ENCODE measurements at regions not wholly inside any gene's neighbourhood (a gene's known extent, or its start where the extent isn't known, plus 50 kb on each side); places are given as distances from the start of the nearest gene placed in this dataset.

- H3K9ac ChIP-seq (ENCODE audit: control insufficient read depth, insufficient read depth, low read length) = no peak overlapping the region
- no peak for TF ChIP-seq PRDM15 (CRISPR knock-in tag; IDR thresholded peaks at IDR 0.05)
- no peak for TF ChIP-seq RBBP5 (conservative IDR thresholded peaks at IDR 0.05)
- no peak for TF ChIP-seq ZBTB40 (IDR thresholded peaks at IDR 0.05; ENCODE audit: borderline replicate concordance)
- TF ChIP-seq NFIC (IDR thresholded peaks at IDR 0.05; ENCODE audit: low read depth, low read length) = no peak
- no peak for TF ChIP-seq NFXL1 (IDR thresholded peaks at IDR 0.05; ENCODE audit: borderline replicate concordance)
- no peak for TF ChIP-seq USF2 (IDR thresholded peaks at IDR 0.05; ENCODE audit: borderline replicate concordance, low read depth, low read length)
- TF ChIP-seq ELK1 (IDR thresholded peaks at IDR 0.05; ENCODE audit: low read depth, low read length) = no peak
- TF ChIP-seq POLR2AphosphoS2 (IDR thresholded peaks at IDR 0.05; ENCODE audit: low read depth, low read length) = no peak
- no peak for TF ChIP-seq NBN (IDR thresholded peaks at IDR 0.05)
- TF ChIP-seq ZNF687 (IDR thresholded peaks at IDR 0.05) = no peak
Observed at GRCh38 chr2:5343785-5344335, 348.3 kb upstream of the SOX11 start.

More at GRCh38 chr2:5343785-5344335, 348.3 kb upstream of the SOX11 start:
- Histone ChIP-seq H3K4me3 (no peak overlapping the region), H3K79me2 (ENCODE audit: control insufficient read depth, insufficient read depth, low read length) (no peaks in the 10 kb centered on the region), H2AFZ (ENCODE audit: control insufficient read depth, low read depth, low read length) (no peak overlapping the region), H3K4me2 (ENCODE audit: control insufficient read depth, insufficient read depth) (no peak overlapping the region), H3K27ac (ENCODE audit: control insufficient read depth, insufficient read depth) (no peak overlapping the region), H4K20me1 (ENCODE audit: control insufficient read depth, insufficient read depth) (no peaks in the 10 kb centered on the region), H3K9me3 (replicated peaks; ENCODE audit: control insufficient read depth, insufficient read depth, low read length) (no peaks in the 10 kb centered on the region), H3K27me3 (replicated peaks in 1 of 2; ENCODE audit: control insufficient read depth in 2 of 2, insufficient read depth in 2 of 2, low read length in 1 of 2) (no peaks in the 10 kb centered on the region), H3K36me3 (ENCODE audit: control insufficient read depth in 2 of 2, insufficient read depth in 2 of 2, low read length in 1 of 2) (no peaks in the 10 kb centered on the region), H3K4me1 (ENCODE audit: control insufficient read depth, insufficient read depth, low read length) (no peaks in the 10 kb centered on the region)
- 32% methylated on average over 6 of the region's 6 CpGs for WGBS (ENCODE audit: insufficient coverage, insufficient replicate concordance, low lambda C conversion rate, missing lambda C conversion rate)
- SMC1A ChIA-PET (ENCODE audit: uncharacterized antibody, unreplicated experiment) = interaction anchor here (1.1 to 1.5 kb wide), 2 partner anchors 21 to 1768 kb away, joined by 3 to 5 read pairs; no protein-coding TSS in a partner anchor
- DNase-seq (ENCODE audit: low read depth, low spot score) (no peak), FAIRE-seq (no peak), ATAC-seq (no peak)
- in situ Hi-C loops (cut with MboI) (no loop called here), intact Hi-C loops (cut with micrococcal nuclease; ENCODE audit: unreplicated experiment) (no loop called here)
- POLR2A ChIA-PET = no interaction called here
- BruUV-seq (replicated peaks) = no TSS peak
- RAD21 ChIA-PET (ENCODE audit: unreplicated experiment) = no interaction called here
- CTCF ChIA-PET = interaction anchor here (1.5 kb wide), 1 partner anchor 21 kb away, joined by 10 read pairs; no protein-coding TSS in a partner anchor

Data from GM12878 (cell line).